ENCODE measurements at regions not wholly inside any gene's neighbourhood (a gene's known extent, or its start where the extent isn't known, plus 50 kb on each side); places are given as distances from the start of the nearest gene placed in this dataset.

- TF ChIP-seq, protein P1, sequence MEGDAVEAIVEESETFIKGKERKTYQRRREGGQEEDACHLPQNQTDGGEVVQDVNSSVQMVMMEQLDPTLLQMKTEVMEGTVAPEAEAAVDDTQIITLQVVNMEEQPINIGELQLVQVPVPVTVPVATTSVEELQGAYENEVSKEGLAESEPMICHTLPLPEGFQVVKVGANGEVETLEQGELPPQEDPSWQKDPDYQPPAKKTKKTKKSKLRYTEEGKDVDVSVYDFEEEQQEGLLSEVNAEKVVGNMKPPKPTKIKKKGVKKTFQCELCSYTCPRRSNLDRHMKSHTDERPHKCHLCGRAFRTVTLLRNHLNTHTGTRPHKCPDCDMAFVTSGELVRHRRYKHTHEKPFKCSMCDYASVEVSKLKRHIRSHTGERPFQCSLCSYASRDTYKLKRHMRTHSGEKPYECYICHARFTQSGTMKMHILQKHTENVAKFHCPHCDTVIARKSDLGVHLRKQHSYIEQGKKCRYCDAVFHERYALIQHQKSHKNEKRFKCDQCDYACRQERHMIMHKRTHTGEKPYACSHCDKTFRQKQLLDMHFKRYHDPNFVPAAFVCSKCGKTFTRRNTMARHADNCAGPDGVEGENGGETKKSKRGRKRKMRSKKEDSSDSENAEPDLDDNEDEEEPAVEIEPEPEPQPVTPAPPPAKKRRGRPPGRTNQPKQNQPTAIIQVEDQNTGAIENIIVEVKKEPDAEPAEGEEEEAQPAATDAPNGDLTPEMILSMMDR (IDR thresholded peaks at IDR 0.05; ENCODE audit: insufficient read depth, low read depth, low read length) = no peak
- no peak for DNase-seq (ENCODE audit: low read depth)
- Histone ChIP-seq H3K36me3 (ENCODE audit: control insufficient read depth, insufficient read depth, low read length) (no peaks in the 10 kb centered on the region), H3K4me3 (ENCODE audit: low read depth, low read length) (no peak overlapping the region), H3K27me3 (ENCODE audit: control insufficient read depth, insufficient read depth, low read length) (peaks cover 1% of the 10 kb centered on the region; the same call in 1 of the 2 replicates)
- ChIA-PET CTCF (no interaction called here), POLR2A (no interaction called here)
Measured at GRCh38 chr5:135223891-135224625, 175.0 kb downstream of the MACROH2A1 start.

DNA sequence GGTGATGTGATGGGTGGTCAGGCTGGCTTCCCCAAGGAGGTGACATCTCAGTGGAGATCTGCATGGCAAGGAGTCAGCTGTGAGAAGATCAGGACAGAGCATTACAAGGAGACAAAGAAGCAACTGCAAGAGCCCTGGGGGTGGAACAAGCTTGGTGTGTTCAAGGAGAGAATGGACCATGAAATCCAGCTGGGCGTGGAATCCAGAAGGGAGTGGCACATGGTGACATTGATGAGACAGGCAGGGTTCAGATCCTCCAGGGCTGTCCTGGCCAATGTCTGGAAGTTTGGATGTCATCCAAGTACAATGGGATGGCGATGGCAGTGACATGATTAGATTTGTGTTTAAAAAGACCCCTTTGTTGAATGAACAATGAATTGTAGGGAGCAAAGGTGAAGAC, 175.6 kb downstream of the MACROH2A1 start:
- no peak for DNase-seq (ENCODE audit: low read depth)
- POLR2A ChIA-PET = no interaction called here
- CTCF ChIA-PET = no interaction called here
- TF ChIP-seq, protein P1 (IDR thresholded peaks at IDR 0.05; ENCODE audit: insufficient read depth, low read depth, low read length) = no peak
- Histone ChIP-seq H3K36me3 (ENCODE audit: control insufficient read depth, insufficient read depth, low read length) (no peaks in the 10 kb centered on the region), H3K4me3 (ENCODE audit: low read depth, low read length) (no peak overlapping the region), H3K27me3 (ENCODE audit: control insufficient read depth, insufficient read depth, low read length) (peaks cover 1% of the 10 kb centered on the region; the same call in 1 of the 2 replicates)

GRCh38 chr5:135222771-135223170, 176.3 kb downstream of the MACROH2A1 start:
- POLR2A ChIA-PET = no interaction called here
- CTCF ChIA-PET = interaction anchor here (1.2 to 1.5 kb wide), 2 partner anchors 8 to 10 kb away, joined by 4 to 6 read pairs; no protein-coding TSS in a partner anchor
- no peak for DNase-seq (ENCODE audit: low read depth)
- Histone ChIP-seq H3K36me3 (ENCODE audit: control insufficient read depth, insufficient read depth, low read length) (no peaks in the 10 kb centered on the region), H3K4me3 (ENCODE audit: low read depth, low read length) (no peak overlapping the region), H3K27me3 (ENCODE audit: control insufficient read depth, insufficient read depth, low read length) (peaks cover 1% of the 10 kb centered on the region; the same call in 1 of the 2 replicates)
- TF ChIP-seq, protein P1 (IDR thresholded peaks at IDR 0.05; ENCODE audit: insufficient read depth, low read depth, low read length) = no peak

DNA sequence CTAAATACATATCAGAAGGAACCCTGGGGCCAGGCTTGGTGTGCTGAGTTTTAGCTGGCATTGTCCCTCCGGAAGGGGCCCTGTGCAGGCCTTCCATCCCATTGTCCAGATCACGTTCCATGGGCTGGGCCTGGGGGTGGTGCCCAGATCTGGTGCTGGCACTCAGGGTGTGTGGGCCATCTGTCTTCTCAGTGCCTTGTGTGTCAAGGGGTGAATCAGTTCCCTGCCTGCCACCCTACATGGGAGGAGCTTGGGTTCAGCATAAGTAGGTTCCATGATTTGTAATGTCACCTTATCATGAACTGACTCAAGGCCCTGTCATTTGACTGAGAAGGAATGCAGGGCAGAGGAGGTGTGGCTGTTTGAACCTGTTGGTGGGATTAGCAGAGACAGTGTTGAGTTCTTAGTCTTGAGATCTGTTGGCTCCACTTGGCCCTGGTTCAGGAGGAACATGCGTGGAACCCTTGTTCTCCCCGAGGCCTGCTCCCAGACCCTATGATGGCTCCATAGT, 176.8 kb downstream of the MACROH2A1 start:
- TF ChIP-seq, protein P1 (IDR thresholded peaks at IDR 0.05; ENCODE audit: insufficient read depth, low read depth, low read length) = no peak
- CTCF ChIA-PET = interaction anchor here (0.8 to 1.5 kb wide), 4 partner anchors 8 to 29 kb away, joined by 3 to 6 read pairs (median 4); no protein-coding TSS in a partner anchor
- DNase-seq (ENCODE audit: low read depth) = no peak
- peaks cover 1% of the 10 kb centered on the region; the same call in 1 of the 2 replicates for H3K27me3 ChIP-seq (ENCODE audit: control insufficient read depth, insufficient read depth, low read length)
- H3K36me3 ChIP-seq (ENCODE audit: control insufficient read depth, insufficient read depth, low read length) = no peaks in the 10 kb centered on the region
- POLR2A ChIA-PET = no interaction called here
- no peak overlapping the region for H3K4me3 ChIP-seq (ENCODE audit: low read depth, low read length)

DNA sequence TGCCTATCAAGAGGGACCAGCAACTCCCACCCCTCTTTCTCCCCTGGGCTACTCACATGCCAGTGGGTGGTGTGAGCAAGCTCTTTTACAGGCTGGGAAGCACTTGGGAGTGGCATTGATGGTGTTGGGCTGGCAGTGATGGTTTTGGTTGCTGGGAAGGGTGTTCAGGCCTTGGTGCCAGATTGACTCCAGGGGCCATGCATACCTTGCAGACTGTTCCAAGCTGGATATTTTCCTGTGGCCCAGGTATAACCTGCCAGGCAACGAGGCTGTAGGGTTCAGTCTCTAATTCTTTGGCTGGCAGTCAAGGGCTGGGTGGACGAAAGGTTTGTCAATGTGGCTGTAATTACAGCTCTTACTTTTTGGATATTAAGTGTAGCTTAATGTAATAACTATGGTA, 177.3 kb downstream of the MACROH2A1 start:
- TF ChIP-seq, protein P1 (IDR thresholded peaks at IDR 0.05; ENCODE audit: insufficient read depth, low read depth, low read length) = no peak
- CTCF ChIA-PET = interaction anchor here (0.8 to 1.5 kb wide), 4 partner anchors 9 to 28 kb away, joined by 3 to 6 read pairs (median 4); no protein-coding TSS in a partner anchor
- POLR2A ChIA-PET = no interaction called here
- no peak for DNase-seq (ENCODE audit: low read depth)
- peaks cover 1% of the 10 kb centered on the region; the same call in 1 of the 2 replicates for H3K27me3 ChIP-seq (ENCODE audit: control insufficient read depth, insufficient read depth, low read length)
- H3K4me3 ChIP-seq (ENCODE audit: low read depth, low read length) = no peak overlapping the region
- no peaks in the 10 kb centered on the region for H3K36me3 ChIP-seq (ENCODE audit: control insufficient read depth, insufficient read depth, low read length)

All from BJ (cell line).